BLaER1 treated with 17β-estradiol and CSF1 and Interleukin-3, amounts not matched to agents 10 nM and 100 nM (cell line): ENCODE measurements at regions not wholly inside any gene's neighbourhood (a gene's known extent, or its start where the extent isn't known, plus 50 kb on each side); places are given as distances from the start of the nearest gene placed in this dataset.
A peak's percentile ranks its signal among the peaks of the same experiment; 100 is the strongest.
"Not testable (repeated sequence)": the region's sequence is repeated elsewhere in the genome, so short reads cannot be mapped to it uniquely, and the experiment has no call there.

Source experiments
- H3K27ac ChIP-seq, 11 experiments: shearing (Covaris generic); formaldehyde crosslinking; 2 replicates each; pipeline ENCODE4 v1.8.1; 2022
- H3K27me3 ChIP-seq, 11 experiments: shearing (Covaris generic); formaldehyde crosslinking; 2 replicates each; pipeline ENCODE4 v1.8.1; 2022
- H3K36me3 ChIP-seq, 11 experiments: shearing (Covaris generic); formaldehyde crosslinking; 2 replicates each; pipeline ENCODE4 v1.8.1; 2022
- H3K4me1 ChIP-seq, 10 experiments: shearing (Covaris generic); formaldehyde crosslinking; 2 replicates each; pipeline ENCODE4 v1.8.1; 2022
- H3K4me2 ChIP-seq, 11 experiments: shearing (Covaris generic); formaldehyde crosslinking; 2 replicates each; pipeline ENCODE4 v1.8.1; 2022
- H3K4me3 ChIP-seq, 10 experiments: shearing (Covaris generic); formaldehyde crosslinking; 2 replicates each; pipeline ENCODE4 v1.8.1; 2022
- H3K9ac ChIP-seq, 11 experiments: shearing (Covaris generic); formaldehyde crosslinking; 2 replicates each; pipeline ENCODE4 v1.8.1; 2022
- H3K9me3 ChIP-seq, 11 experiments: shearing (Covaris generic); formaldehyde crosslinking; replicated peaks in 1 of 11; 2 replicates each; pipeline ENCODE4 v1.8.1; 2022
- H4K20me1 ChIP-seq, 11 experiments: shearing (Covaris generic); formaldehyde crosslinking; 2 replicates each; pipeline ENCODE4 v1.8.1; 2022
- Cebpa-rat ChIP-seq, 11 experiments: shearing (Covaris generic); IDR thresholded peaks; 2 replicates each; pipeline ENCODE4 v1.8.1; 2022

DNA sequence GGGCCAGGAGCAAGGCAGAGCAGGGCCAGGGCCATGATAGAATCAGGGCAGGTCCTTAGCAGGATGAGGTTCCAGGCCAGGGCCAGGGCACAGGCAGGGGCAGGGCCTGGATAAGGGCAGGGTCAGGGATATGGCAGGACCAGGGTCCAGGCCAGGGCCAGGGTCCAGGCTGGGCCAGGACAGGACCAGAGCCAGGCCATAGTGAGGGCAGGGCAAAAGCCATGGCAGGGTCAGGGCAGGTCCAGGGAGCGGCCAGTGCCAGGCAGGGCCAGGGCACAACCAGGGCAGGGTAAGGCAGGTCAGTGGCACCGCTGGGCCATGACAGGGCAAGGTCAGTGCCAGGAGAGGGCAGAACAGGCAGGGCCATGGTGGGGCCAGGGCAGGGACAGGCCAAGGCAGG lies 152.2 kb downstream of the LIPI start:
- Histone ChIP-seq H3K4me1 (no peaks in the 10 kb centered on the region), H3K27ac (no peak overlapping the region), H3K27me3 (no peaks in the 10 kb centered on the region), H3K4me2 (no peak overlapping the region), H3K9ac (no peak overlapping the region), H3K36me3 (peaks cover 0 to 31% (median 16%) of the 10 kb centered on the region in 11 experiments; a peak in 14 of 22 replicates), H3K9me3 (peaks cover 9 to 68% (median 37%) of the 10 kb centered on the region in 11 experiments; a peak in 19 of 22 replicates), H3K4me3 (no peak overlapping the region), H4K20me1 (peaks cover 0 to 12% (median 0%) of the 10 kb centered on the region in 11 experiments; a peak in 3 of 22 replicates)
- TF ChIP-seq Cebpa-rat (IDR thresholded peaks at IDR 0.05), result no peak

- H3K27me3 ChIP-seq, H3K4me3 ChIP-seq, H3K27ac ChIP-seq, H3K4me1 ChIP-seq, H3K9ac ChIP-seq, H3K4me2 ChIP-seq: not testable (repeated sequence)
- Histone ChIP-seq H3K36me3 (peaks cover 0 to 37% (median 20%) of the 10 kb centered on the region in 11 experiments; a peak in 15 of 22 replicates), H4K20me1 (peaks cover 0 to 12% (median 0%) of the 10 kb centered on the region in 11 experiments; a peak in 3 of 22 replicates), H3K9me3 (peaks cover 10 to 68% (median 34%) of the 10 kb centered on the region in 11 experiments; a peak in 20 of 22 replicates)
Observed at GRCh38 chr21:14057841-14058481, 152.8 kb downstream of the LIPI start.

DNA sequence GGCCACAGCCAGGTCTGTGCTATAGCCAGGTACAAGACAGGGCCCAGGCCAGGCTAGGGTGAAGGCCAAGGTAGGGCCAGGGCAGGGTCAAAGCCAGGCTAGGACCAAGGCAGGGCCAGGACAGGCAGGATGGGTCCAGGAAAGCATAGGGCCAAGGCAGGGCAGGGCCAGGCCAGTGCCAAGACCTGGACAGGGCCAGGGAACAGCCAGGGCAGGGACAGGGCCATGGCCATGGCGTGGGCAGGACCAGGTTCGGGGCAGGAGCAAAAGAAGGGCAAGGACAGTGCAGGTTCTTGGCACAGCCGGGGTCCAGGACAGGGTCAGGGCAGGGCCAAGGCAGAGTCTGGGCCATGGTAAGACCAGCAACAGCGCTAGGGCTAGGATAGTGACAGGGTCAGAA lies 153.4 kb downstream of the LIPI start:
- H3K27ac ChIP-seq, result no peak overlapping the region; a peak in 1 of 22 replicates
- peaks cover 0 to 12% (median 0%) of the 10 kb centered on the region in 11 experiments; a peak in 3 of 22 replicates for H4K20me1 ChIP-seq
- peaks cover 15 to 66% (median 34%) of the 10 kb centered on the region in 11 experiments; a peak in 20 of 22 replicates for H3K9me3 ChIP-seq
- no peak overlapping the region for H3K4me2 ChIP-seq
- no peak overlapping the region for H3K4me3 ChIP-seq
- TF ChIP-seq Cebpa-rat (IDR thresholded peaks at IDR 0.05), result no peak
- H3K36me3 ChIP-seq, result peaks cover 0 to 41% (median 23%) of the 10 kb centered on the region in 11 experiments; a peak in 15 of 22 replicates
- H3K27me3 ChIP-seq, result no peaks in the 10 kb centered on the region
- no peak overlapping the region for H3K9ac ChIP-seq
- H3K4me1 ChIP-seq, result no peaks in the 10 kb centered on the region

- Histone ChIP-seq H3K36me3 (peaks cover 0 to 41% (median 23%) of the 10 kb centered on the region in 11 experiments; a peak in 16 of 22 replicates), H3K27ac (no peak overlapping the region; a peak in 1 of 22 replicates)
- TF ChIP-seq Cebpa-rat (IDR thresholded peaks at IDR 0.05), result no peak
Observed at GRCh38 chr21:14056771-14057191, 154.0 kb downstream of the LIPI start.

GRCh38 chr21:14055746-14056515 lies 154.8 kb downstream of the LIPI start:
- H3K27ac ChIP-seq, result not testable (repeated sequence)
- Histone ChIP-seq H3K36me3 (peaks cover 0 to 41% (median 28%) of the 10 kb centered on the region in 11 experiments; a peak in 16 of 22 replicates), H4K20me1 (peaks cover 0 to 12% (median 0%) of the 10 kb centered on the region in 11 experiments; a peak in 3 of 22 replicates)

More at GRCh38 chr21:14056771-14057191, 154.0 kb downstream of the LIPI start:
- Histone ChIP-seq H3K4me1 (no peaks in the 10 kb centered on the region), H3K27me3 (no peaks in the 10 kb centered on the region), H4K20me1 (peaks cover 0 to 12% (median 0%) of the 10 kb centered on the region in 11 experiments; a peak in 3 of 22 replicates), H3K4me2 (no peak overlapping the region), H3K9me3 (peaks cover 15 to 62% (median 33%) of the 10 kb centered on the region in 11 experiments; a peak in 18 of 22 replicates), H3K4me3 (no peak overlapping the region), H3K9ac (no peak overlapping the region)

DNA sequence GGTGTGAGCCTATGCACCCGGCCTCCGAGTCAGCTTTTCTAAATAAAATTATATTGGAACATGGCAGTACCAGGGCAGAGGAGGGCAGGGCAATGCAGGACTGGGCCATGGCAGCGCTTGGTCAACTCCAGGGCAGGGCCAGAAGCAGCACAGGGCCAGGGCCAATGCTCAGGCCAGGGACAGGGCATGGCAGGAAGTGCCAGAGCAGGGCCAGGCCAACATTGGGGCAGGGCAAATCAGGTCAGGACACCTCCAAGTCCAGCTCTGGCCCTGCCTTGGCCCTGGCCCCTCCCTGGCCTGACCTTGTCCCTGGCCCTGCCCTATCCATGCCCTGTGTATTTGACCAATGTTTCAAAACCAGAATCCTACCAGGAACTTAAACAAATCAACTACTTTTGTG lies 156.1 kb downstream of the LIPI start:
- H3K9ac ChIP-seq, result no peak overlapping the region
- peaks cover 0 to 41% (median 31%) of the 10 kb centered on the region in 11 experiments; a peak in 16 of 22 replicates for H3K36me3 ChIP-seq
- H3K4me3 ChIP-seq, result no peak overlapping the region
- H3K9me3 ChIP-seq, result peaks cover 15 to 71% (median 37%) of the 10 kb centered on the region in 11 experiments; a peak in 18 of 22 replicates
- H3K27ac ChIP-seq, result no peak overlapping the region
- TF ChIP-seq Cebpa-rat (IDR thresholded peaks at IDR 0.05), result no peak
- H4K20me1 ChIP-seq, result peaks cover 0 to 12% (median 0%) of the 10 kb centered on the region in 11 experiments; a peak in 3 of 22 replicates
- H3K27me3 ChIP-seq, result no peaks in the 10 kb centered on the region
- H3K4me1 ChIP-seq, result no peaks in the 10 kb centered on the region
- no peak overlapping the region for H3K4me2 ChIP-seq

More at GRCh38 chr21:14055746-14056515, 154.8 kb downstream of the LIPI start:
- H3K4me2 ChIP-seq, H3K9ac ChIP-seq, H3K4me1 ChIP-seq, H3K27me3 ChIP-seq, H3K4me3 ChIP-seq: not testable (repeated sequence)
- peaks cover 15 to 66% (median 37%) of the 10 kb centered on the region in 11 experiments; a peak in 18 of 22 replicates for H3K9me3 ChIP-seq

DNA sequence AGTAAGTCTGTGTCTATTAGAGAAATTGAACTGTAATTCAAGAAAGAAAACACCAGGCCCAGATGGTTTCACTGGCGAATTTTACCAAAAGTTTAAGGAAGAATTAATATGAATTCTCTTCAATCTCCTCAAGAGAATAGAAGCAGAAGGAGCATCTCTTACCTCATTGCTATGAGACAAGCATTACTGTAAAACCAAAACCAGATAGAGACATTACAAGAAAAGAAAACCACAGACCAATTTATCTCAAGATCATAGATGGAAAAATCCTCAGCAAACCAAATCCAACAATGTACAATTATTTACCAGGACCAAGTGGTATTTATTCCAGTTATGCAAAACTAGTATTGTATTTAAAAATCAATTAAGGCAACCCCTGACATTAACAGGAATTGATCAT lies 160.6 kb downstream of the LIPI start:
- H3K9me3 ChIP-seq, result peaks cover 18 to 71% (median 60%) of the 10 kb centered on the region in 11 experiments; a peak in 21 of 22 replicates
- no peak overlapping the region for H3K27ac ChIP-seq
- no peaks in the 10 kb centered on the region for H3K4me1 ChIP-seq
- H4K20me1 ChIP-seq, result 0 out of 22 replicates have a peak, but pooled peaks cover 0 to 3% (median 0%) of the 10 kb centered on the region in 11 experiments
- no peak overlapping the region for H3K4me2 ChIP-seq
- no peak for TF ChIP-seq Cebpa-rat (IDR thresholded peaks at IDR 0.05)
- peaks cover 0 to 62% (median 43%) of the 10 kb centered on the region in 11 experiments; a peak in 18 of 22 replicates for H3K36me3 ChIP-seq
- H3K27me3 ChIP-seq, result no peaks in the 10 kb centered on the region
- no peak overlapping the region for H3K9ac ChIP-seq
- no peak overlapping the region for H3K4me3 ChIP-seq

GRCh38 chr21:14046401-14046800 lies 164.4 kb downstream of the LIPI start:
- Histone ChIP-seq H3K4me3 (no peak overlapping the region), H3K27me3 (no peaks in the 10 kb centered on the region), H3K27ac (no peak overlapping the region), H3K4me2 (no peak overlapping the region), H3K36me3 (peaks cover 0 to 74% (median 38%) of the 10 kb centered on the region in 11 experiments; a peak in 20 of 22 replicates), H3K9ac (no peak overlapping the region), H3K9me3 (peaks cover 20 to 77% (median 55%) of the 10 kb centered on the region in 11 experiments; a peak in 21 of 22 replicates), H4K20me1 (no peaks in the 10 kb centered on the region), H3K4me1 (no peaks in the 10 kb centered on the region)
- TF ChIP-seq Cebpa-rat (IDR thresholded peaks at IDR 0.05), result no peak

- no peak overlapping the region for H3K9ac ChIP-seq
- H4K20me1 ChIP-seq, result peaks cover 0 to 16% (median 0%) of the 10 kb centered on the region in 11 experiments; a peak in 1 of 22 replicates
- no peak overlapping the region for H3K4me3 ChIP-seq
- peaks cover 0 to 88% (median 73%) of the 10 kb centered on the region in 11 experiments; a peak in 21 of 22 replicates for H3K36me3 ChIP-seq
- H3K9me3 ChIP-seq, result peaks cover 11 to 80% (median 63%) of the 10 kb centered on the region in 11 experiments; a peak in 21 of 22 replicates
- no peak for TF ChIP-seq Cebpa-rat (IDR thresholded peaks at IDR 0.05)
- no peaks in the 10 kb centered on the region for H3K4me1 ChIP-seq
- H3K27ac ChIP-seq, result no peak overlapping the region
- no peaks in the 10 kb centered on the region for H3K27me3 ChIP-seq
- H3K4me2 ChIP-seq, result no peak overlapping the region
Observed at GRCh38 chr21:14040386-14040785, 170.4 kb downstream of the LIPI start.

DNA sequence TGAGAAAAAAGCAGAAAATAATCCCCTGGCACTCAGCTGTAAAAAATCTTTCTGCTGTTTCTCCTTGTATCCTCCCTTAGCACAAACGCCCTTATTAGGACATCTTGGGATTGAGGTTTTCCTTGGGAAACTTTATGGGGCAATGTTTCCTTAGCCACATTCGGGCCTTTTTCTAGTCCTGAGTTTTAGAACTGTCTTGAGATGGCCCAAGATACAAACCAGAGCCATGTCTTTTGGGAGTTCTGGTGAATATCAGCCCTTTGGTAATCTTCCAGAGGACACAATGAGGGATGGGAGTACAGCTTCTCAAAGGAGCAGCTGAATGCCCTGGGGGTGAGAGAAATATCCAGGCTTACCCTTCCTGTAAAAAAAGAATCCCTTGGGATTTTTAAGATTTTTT lies 182.1 kb downstream of the LIPI start:
- not testable (repeated sequence) for H4K20me1 ChIP-seq, H3K27me3 ChIP-seq, H3K9me3 ChIP-seq, H3K27ac ChIP-seq
- Histone ChIP-seq H3K9ac (peak overlapping the region in 7 of 11 experiments; percentile 17 to 84 (median 84); a peak in 9 of 22 replicates), H3K36me3 (peaks cover 0 to 24% (median 8%) of the 10 kb centered on the region in 11 experiments; a peak in 11 of 22 replicates), H3K4me3 (peak overlapping the region in 8 of 10 experiments; percentile 69 to 77 (median 72); a peak in 13 of 20 replicates), H3K4me1 (peaks cover 0 to 23% (median 13%) of the 10 kb centered on the region in 10 experiments; a peak in 15 of 20 replicates), H3K4me2 (peak overlapping the region in 10 of 11 experiments; percentile 70 to 86 (median 79); a peak in 19 of 22 replicates)

- H3K27ac ChIP-seq, result peak overlapping the region in 10 of 11 experiments; percentile 52 to 86 (median 77); a peak in 19 of 22 replicates
Observed at GRCh38 chr21:14027235-14027869, 183.4 kb downstream of the LIPI start.

More at GRCh38 chr21:14027235-14027869, 183.4 kb downstream of the LIPI start:
- peaks cover 0 to 17% (median 6%) of the 10 kb centered on the region in 11 experiments; a peak in 11 of 22 replicates for H3K36me3 ChIP-seq
- H3K9ac ChIP-seq, result peak overlapping the region; percentile 72 to 84 (median 83)
- not testable (repeated sequence) for H3K9me3 ChIP-seq, H3K27me3 ChIP-seq, H4K20me1 ChIP-seq
- H3K4me3 ChIP-seq, result peak overlapping the region; percentile 58 to 77 (median 71)
- H3K4me2 ChIP-seq, result peak overlapping the region; percentile 70 to 86 (median 77); a peak in 21 of 22 replicates
- H3K4me1 ChIP-seq, result peaks cover 0 to 16% (median 13%) of the 10 kb centered on the region in 10 experiments; a peak in 15 of 20 replicates
